ENCODE measurements at regions not wholly inside any gene's neighbourhood (a gene's known extent, or its start where the extent isn't known, plus 50 kb on each side); places are given as distances from the start of the nearest gene placed in this dataset.

- no peak for TF ChIP-seq CTCF (IDR thresholded peaks at IDR 0.05; ENCODE audit: low read depth, low read length, poor library complexity, severe bottlenecking)
- no peak for TF ChIP-seq EZH2phosphoT487 (IDR thresholded peaks at IDR 0.05; ENCODE audit: borderline replicate concordance, low read length)
- Histone ChIP-seq H3K36me3 (ENCODE audit: control insufficient read depth, low read length) (no peaks in the 10 kb centered on the region), H3K27me3 (ENCODE audit: control insufficient read depth, low read length) (no peaks in the 10 kb centered on the region), H3K27ac (ENCODE audit: low read depth, low read length) (no peak overlapping the region), H3F3A (ENCODE audit: control insufficient read depth, insufficient read depth) (no peaks in the 10 kb centered on the region), H3K9me2 (replicated peaks; ENCODE audit: control insufficient read depth, low read length) (no peaks in the 10 kb centered on the region), H3K9me3 (ENCODE audit: control insufficient read depth, insufficient read depth, low read length) (no peaks in the 10 kb centered on the region), H3K4me3 (ENCODE audit: low read length) (no peak overlapping the region), H3K79me2 (ENCODE audit: control insufficient read depth, low read length) (no peaks in the 10 kb centered on the region), H3K4me2 (ENCODE audit: low read length) (no peak overlapping the region), H4K20me1 (ENCODE audit: control insufficient read depth, insufficient read depth, low read depth, low read length) (no peaks in the 10 kb centered on the region), H3K4me1 (ENCODE audit: control insufficient read depth, low read length) (no peaks in the 10 kb centered on the region)
Measured at GRCh38 chr1:117702654-117703053, 96.8 kb downstream of the TENT5C start.

GRCh38 chr1:117707371-117707770 is 101.5 kb downstream of the TENT5C start:
- no peaks in the 10 kb centered on the region for H3K4me1 ChIP-seq (ENCODE audit: control insufficient read depth, low read length)
- no peaks in the 10 kb centered on the region for H3K9me3 ChIP-seq (ENCODE audit: control insufficient read depth, insufficient read depth, low read length)
- H3K27ac ChIP-seq (ENCODE audit: low read depth, low read length): no peak overlapping the region
- no peaks in the 10 kb centered on the region for H3K79me2 ChIP-seq (ENCODE audit: control insufficient read depth, low read length)
- H3K9me2 ChIP-seq (replicated peaks; ENCODE audit: control insufficient read depth, low read length): no peaks in the 10 kb centered on the region
- no peak overlapping the region for H3K4me2 ChIP-seq (ENCODE audit: low read length)
- no peaks in the 10 kb centered on the region for H4K20me1 ChIP-seq (ENCODE audit: control insufficient read depth, insufficient read depth, low read depth, low read length)
- no peaks in the 10 kb centered on the region for H3F3A ChIP-seq (ENCODE audit: control insufficient read depth, insufficient read depth)
- H3K4me3 ChIP-seq (ENCODE audit: low read length): no peak overlapping the region
- no peaks in the 10 kb centered on the region for H3K36me3 ChIP-seq (ENCODE audit: control insufficient read depth, low read length)
- H3K27me3 ChIP-seq (ENCODE audit: control insufficient read depth, low read length): no peaks in the 10 kb centered on the region
- TF ChIP-seq EZH2phosphoT487 (IDR thresholded peaks at IDR 0.05; ENCODE audit: borderline replicate concordance, low read length) (no peak), CTCF (IDR thresholded peaks at IDR 0.05; ENCODE audit: low read depth, low read length, poor library complexity, severe bottlenecking) (no peak)

GRCh38 chr1:117708323-117709248 is 102.7 kb downstream of the TENT5C start:
- Histone ChIP-seq H3K27me3 (ENCODE audit: control insufficient read depth, low read length) (no peaks in the 10 kb centered on the region), H3K79me2 (ENCODE audit: control insufficient read depth, low read length) (no peaks in the 10 kb centered on the region), H3K9me2 (replicated peaks; ENCODE audit: control insufficient read depth, low read length) (no peaks in the 10 kb centered on the region), H3K27ac (ENCODE audit: low read depth, low read length) (no peak overlapping the region), H3K4me1 (ENCODE audit: control insufficient read depth, low read length) (no peaks in the 10 kb centered on the region), H3F3A (ENCODE audit: control insufficient read depth, insufficient read depth) (no peaks in the 10 kb centered on the region), H3K36me3 (ENCODE audit: control insufficient read depth, low read length) (no peaks in the 10 kb centered on the region), H3K4me2 (ENCODE audit: low read length) (no peak overlapping the region), H3K4me3 (ENCODE audit: low read length) (no peak overlapping the region), H4K20me1 (ENCODE audit: control insufficient read depth, insufficient read depth, low read depth, low read length) (no peaks in the 10 kb centered on the region), H3K9me3 (ENCODE audit: control insufficient read depth, insufficient read depth, low read length) (no peaks in the 10 kb centered on the region)
- no peak for TF ChIP-seq EZH2phosphoT487 (IDR thresholded peaks at IDR 0.05; ENCODE audit: borderline replicate concordance, low read length)
- TF ChIP-seq CTCF (IDR thresholded peaks at IDR 0.05; ENCODE audit: low read depth, low read length, poor library complexity, severe bottlenecking): no peak
